ENCODE measurements at regions not wholly inside any gene's neighbourhood (a gene's known extent, or its start where the extent isn't known, plus 50 kb on each side); places are given as distances from the start of the nearest gene placed in this dataset.

DNA sequence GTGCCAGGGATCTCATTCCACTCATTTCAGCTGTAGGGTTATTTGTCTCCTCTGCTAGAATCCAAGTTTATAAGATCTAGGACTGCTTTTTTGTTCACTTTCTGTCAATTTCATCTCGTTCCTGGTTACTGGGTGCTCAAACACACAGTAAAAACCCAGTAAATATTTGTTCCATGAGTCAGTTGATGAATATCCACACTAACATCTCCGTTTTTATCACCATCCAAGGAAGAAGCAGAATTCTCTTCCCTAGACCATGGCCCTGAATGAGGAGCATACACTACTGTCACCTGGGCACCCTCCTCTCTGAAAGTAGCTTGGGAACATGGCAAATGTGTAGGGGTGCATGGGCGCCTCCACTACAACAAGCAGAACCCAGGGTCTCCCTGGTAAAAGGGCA, 390.8 kb downstream of the FOXO1 start:
- TF ChIP-seq ZNF274 (IDR thresholded peaks at IDR 0.05; ENCODE audit: low read depth, low read length) (no peak), SUZ12 (IDR thresholded peaks at IDR 0.05; ENCODE audit: extremely low read depth, insufficient read depth, insufficient read length) (no peak), YY1 (IDR thresholded peaks at IDR 0.05; ENCODE audit: insufficient read depth, insufficient read length) (no peak)
